ENCODE measurements at regions not wholly inside any gene's neighbourhood (a gene's known extent, or its start where the extent isn't known, plus 50 kb on each side); places are given as distances from the start of the nearest gene placed in this dataset.
A peak's percentile ranks its signal among the peaks of the same experiment; 100 is the strongest.
"Not testable (repeated sequence)": the region's sequence is repeated elsewhere in the genome, so short reads cannot be mapped to it uniquely, and the experiment has no call there.

GRCh38 chr3:4147556-4148118 is 155.5 kb upstream of the SETMAR start:
- no peak for DNase-seq (ENCODE audit: low read depth, low spot score)

GRCh38 chr3:4149296-4149695 is 153.9 kb upstream of the SETMAR start:
- DNase-seq (ENCODE audit: low read depth, low spot score): no peak

- DNase-seq (ENCODE audit: low read depth, low spot score): no peak
Observed at GRCh38 chr3:4150816-4151215, 152.4 kb upstream of the SETMAR start.

- no peak for DNase-seq (ENCODE audit: low read depth, low spot score)
Observed at GRCh38 chr3:4151859-4152258, 151.3 kb upstream of the SETMAR start.

- DNase-seq (ENCODE audit: low read depth, low spot score): no peak
Observed at GRCh38 chr3:4153771-4154170, 149.4 kb upstream of the SETMAR start.

GRCh38 chr3:4158329-4158728 is 144.8 kb upstream of the SETMAR start:
- DNase-seq (ENCODE audit: low read depth, low spot score): no peak

GRCh38 chr3:4162096-4162495 is 141.1 kb upstream of the SETMAR start:
- DNase-seq (ENCODE audit: low read depth, low spot score): no peak

GRCh38 chr3:4163011-4163410 is 140.2 kb upstream of the SETMAR start:
- DNase-seq (ENCODE audit: low read depth, low spot score): no peak

GRCh38 chr3:4166540-4166939 is 136.6 kb upstream of the SETMAR start:
- no peak for DNase-seq (ENCODE audit: low read depth, low spot score)

GRCh38 chr3:4167230-4167629 is 135.9 kb upstream of the SETMAR start:
- DNase-seq (ENCODE audit: low read depth, low spot score): not testable (repeated sequence)

- no peak for DNase-seq (ENCODE audit: low read depth, low spot score)
Observed at GRCh38 chr3:4174791-4175190, 128.4 kb upstream of the SETMAR start.

- DNase-seq (ENCODE audit: low read depth, low spot score): no peak
Observed at GRCh38 chr3:4191971-4192370, 111.2 kb upstream of the SETMAR start.

- no peak for DNase-seq (ENCODE audit: low read depth, low spot score)
Observed at GRCh38 chr3:4195006-4195405, 108.2 kb upstream of the SETMAR start.

GRCh38 chr3:4196506-4197147 is 106.5 kb upstream of the SETMAR start:
- DNase-seq (ENCODE audit: low read depth, low spot score): no peak

- no peak for DNase-seq (ENCODE audit: low read depth, low spot score)
Observed at GRCh38 chr3:4197670-4198069, 105.5 kb upstream of the SETMAR start.

- no peak for DNase-seq (ENCODE audit: low read depth, low spot score)
Observed at GRCh38 chr3:4198491-4198890, 104.7 kb upstream of the SETMAR start.

- DNase-seq (ENCODE audit: low read depth, low spot score): not testable (repeated sequence)
Observed at GRCh38 chr3:4204776-4205175, 98.4 kb upstream of the SETMAR start.

- no peak for DNase-seq (ENCODE audit: low read depth, low spot score)
Observed at GRCh38 chr3:4207672-4208071, 95.5 kb upstream of the SETMAR start.

- no peak for DNase-seq (ENCODE audit: low read depth, low spot score)
Observed at GRCh38 chr3:4208556-4208955, 94.6 kb upstream of the SETMAR start.

GRCh38 chr3:4211610-4212009 is 91.6 kb upstream of the SETMAR start:
- no peak for DNase-seq (ENCODE audit: low read depth, low spot score)

- not testable (repeated sequence) for DNase-seq (ENCODE audit: low read depth, low spot score)
Observed at GRCh38 chr3:4213420-4213819, 89.7 kb upstream of the SETMAR start.

- DNase-seq (ENCODE audit: low read depth, low spot score): not testable (repeated sequence)
Observed at GRCh38 chr3:4216974-4217373, 86.2 kb upstream of the SETMAR start.

GRCh38 chr3:4218456-4219226 is 84.5 kb upstream of the SETMAR start:
- DNase-seq (ENCODE audit: low read depth, low spot score): peak; percentile 4
